ENCODE measurements at regions not wholly inside any gene's neighbourhood (a gene's known extent, or its start where the extent isn't known, plus 50 kb on each side); places are given as distances from the start of the nearest gene placed in this dataset.
"Not testable (repeated sequence)": the region's sequence is repeated elsewhere in the genome, so short reads cannot be mapped to it uniquely, and the experiment has no call there.

- peak; percentile 71 for DNase-seq
These were observed 86.2 kb downstream of the OR2B2 start for GRCh38 chr6:27825848-27826611.

DNA sequence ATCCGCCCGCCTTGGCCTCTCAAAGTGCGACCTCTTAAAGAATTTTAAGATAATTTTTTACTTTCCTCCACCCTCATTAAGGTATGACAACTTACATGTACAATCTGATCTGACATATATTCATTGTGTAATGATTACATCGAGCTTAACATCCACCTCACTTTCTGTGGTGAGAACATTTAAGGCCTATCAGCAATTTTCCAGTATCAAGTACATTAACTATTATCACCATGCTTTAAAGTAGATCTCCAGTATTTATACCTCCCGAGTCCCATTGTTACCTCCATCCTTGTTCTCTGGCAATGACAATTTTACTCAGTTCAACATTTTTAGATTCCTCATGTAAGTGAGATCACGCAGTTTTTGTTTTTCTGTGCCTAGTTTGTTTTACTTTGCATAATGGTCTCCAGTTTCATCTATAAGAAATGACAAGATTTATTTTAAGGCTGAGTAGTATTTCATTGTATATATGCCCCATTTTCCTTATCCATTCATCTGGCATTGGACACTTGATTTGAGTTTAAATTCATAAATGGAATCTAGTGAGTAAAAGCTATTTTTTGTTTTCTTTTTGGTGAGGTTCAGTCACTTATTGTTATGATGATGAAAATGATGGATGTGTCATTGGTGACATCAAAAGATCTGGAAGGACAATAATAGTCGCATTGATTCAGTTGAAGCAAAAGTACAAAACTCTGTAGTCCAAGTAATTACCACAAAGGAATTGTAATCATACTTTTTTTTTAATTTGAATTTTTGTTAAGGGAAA, 87.0 kb downstream of the OR2B2 start:
- peak; percentile 79 for DNase-seq

- peak; percentile 88 for DNase-seq
These were observed 87.8 kb downstream of the OR2B2 start for GRCh38 chr6:27824211-27825024.

DNA sequence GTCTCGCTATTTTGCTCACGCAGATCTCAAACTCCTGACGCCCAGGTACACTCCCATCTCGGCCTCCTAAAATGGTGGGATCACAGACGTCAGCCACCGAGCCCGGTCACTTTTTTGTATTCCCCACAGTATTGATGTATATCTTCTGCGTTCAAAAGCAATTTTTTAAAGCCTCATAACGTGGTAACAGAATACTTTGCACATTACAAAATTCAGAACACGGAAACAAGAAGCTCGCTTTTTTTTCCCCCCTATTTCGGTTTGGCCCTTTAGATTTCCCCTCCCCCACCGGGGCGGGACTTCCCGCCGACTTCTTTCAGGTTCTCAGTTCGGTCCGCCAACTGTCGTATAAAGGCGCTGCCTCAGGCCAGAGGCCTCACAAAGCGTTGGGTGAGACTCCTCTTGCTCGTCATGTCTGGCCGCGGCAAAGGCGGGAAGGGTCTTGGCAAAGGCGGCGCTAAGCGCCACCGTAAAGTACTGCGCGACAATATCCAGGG, 88.4 kb downstream of the OR2B2 start:
- DNase-seq, result peak; percentile 93

DNA sequence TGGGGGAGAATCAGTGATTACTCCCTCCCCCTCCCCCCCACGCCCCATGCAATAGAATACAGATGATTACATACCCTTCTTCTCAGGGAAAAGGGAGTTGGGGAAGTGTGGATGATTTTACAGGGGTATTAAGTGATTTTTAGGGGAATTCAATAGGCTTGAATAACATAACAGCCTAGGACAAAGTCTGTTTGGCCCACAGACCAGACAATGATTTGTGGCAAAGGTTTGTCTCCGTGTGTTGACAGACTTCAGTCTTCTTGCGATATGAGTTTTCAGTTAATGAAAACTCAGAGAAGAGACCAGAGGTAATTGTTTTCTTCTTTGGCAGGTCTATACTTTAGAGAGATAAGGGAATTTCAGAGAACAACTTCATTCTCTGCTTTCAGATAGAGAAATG, 95.3 kb downstream of the OR2B2 start:
- no peak for DNase-seq

DNA sequence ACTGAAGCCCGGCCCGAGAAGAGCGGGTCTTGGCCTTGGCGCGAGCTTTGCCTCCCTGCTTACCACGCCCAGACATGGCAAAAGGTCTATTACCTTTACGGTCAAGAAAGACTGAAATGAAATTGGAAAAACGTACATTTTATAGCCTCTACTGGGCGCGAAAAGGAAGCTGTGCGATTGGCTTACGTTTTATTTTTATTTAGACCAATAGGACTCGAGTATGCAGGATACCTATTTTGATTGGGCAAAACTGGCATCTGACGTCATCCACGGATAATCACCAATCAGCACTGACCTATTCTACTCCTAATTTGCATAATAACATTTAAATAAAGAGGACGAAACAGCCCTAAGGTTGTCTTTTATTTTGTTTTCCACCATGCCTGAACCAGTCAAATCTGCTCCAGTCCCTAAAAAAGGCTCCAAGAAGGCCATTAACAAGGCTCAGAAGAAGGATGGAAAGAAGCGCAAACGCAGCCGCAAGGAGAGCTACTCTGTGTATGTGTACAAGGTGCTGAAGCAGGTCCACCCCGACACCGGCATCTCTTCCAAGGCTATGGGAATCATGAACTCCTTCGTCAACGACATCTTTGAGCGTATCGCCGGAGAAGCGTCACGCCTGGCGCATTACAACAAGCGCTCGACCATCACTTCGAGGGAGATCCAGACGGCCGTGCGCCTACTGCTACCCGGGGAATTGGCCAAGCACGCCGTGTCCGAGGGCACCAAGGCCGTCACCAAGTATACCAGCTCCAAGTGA, 97.4 kb downstream of the OR2B2 start:
- DNase-seq, result peak; percentile 99

DNA sequence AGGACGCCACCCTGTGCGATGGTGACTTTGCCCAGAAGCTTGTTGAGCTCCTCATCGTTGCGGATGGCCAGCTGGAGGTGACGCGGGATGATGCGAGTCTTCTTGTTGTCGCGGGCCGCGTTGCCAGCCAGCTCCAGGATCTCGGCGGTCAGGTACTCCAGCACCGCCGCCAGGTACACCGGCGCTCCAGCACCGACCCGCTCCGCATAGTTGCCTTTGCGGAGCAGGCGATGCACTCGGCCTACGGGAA, 97.9 kb downstream of the OR2B2 start:
- not testable (repeated sequence) for DNase-seq

GRCh38 chr6:27812805-27813492, 99.2 kb downstream of the OR2B2 start:
- DNase-seq, result peak; percentile 40

DNA sequence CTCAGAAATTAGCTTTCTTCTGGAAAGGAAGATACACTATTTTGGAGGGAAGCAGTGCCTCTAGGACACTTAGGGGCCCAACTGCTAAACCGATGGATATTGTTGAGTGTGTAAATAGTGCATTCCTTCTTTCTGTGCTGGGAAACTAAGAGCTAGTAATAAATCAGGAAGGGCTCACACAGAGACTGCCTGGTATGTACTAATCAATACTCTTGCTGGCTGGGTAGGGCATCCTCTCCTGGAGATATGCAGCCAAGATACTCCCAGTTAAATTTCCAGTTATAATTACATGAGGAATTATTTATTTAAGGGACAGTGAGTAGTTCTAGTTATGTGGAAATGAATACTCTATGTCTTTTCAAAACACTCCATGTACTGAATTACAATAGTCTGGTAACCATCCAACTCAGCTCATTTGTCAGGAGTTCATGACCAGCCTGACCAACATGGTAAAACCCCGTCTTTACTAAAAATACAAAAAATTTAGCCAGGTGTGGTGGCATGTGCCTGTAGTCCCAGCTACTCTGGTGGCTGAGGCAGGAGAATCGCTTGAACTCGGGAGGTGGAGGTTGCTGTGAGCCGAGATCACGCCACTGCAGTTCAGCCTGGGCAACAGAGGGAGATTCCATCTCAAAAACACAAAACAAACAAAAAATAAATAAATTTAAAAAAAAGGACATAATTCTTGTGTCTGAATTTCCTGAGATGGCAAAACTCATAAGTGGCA, 100.0 kb downstream of the OR2B2 start:
- peak; percentile 26 for DNase-seq

GRCh38 chr6:27811451-27811772, 100.8 kb downstream of the OR2B2 start:
- DNase-seq, result peak; percentile 40

GRCh38 chr6:27810768-27811450, 101.3 kb downstream of the OR2B2 start:
- DNase-seq, result no peak

DNA sequence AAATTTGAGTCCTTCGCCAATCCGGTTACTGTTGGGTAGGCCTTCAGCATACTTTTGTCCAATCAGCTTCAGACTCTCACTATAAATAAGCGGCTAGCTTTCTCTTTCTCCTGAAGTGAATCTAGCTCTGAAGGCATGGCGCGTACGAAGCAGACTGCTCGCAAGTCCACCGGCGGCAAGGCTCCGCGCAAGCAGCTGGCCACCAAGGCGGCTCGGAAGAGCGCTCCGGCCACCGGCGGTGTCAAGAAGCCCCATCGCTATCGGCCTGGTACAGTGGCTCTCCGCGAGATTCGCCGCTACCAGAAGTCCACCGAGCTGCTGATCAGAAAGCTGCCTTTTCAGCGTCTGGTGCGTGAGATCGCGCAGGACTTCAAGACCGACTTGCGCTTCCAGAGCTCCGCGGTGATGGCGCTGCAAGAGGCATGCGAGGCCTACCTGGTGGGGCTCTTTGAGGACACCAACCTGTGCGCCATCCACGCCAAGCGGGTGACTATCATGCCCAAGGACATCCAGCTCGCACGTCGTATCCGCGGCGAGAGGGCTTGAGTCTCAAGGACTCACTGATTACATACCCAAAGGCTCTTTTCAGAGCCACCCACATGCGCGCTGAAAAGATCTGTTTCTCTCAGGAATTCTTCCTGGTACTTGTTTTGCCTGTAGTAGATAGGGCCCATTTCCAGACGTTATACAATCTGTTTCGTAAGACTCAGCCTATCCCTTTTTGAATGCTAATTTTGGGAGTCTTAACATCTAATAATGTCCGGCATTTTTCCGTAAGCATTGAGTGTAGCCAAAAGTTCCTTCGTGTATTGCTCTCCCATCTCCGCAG, 102.0 kb downstream of the OR2B2 start:
- peak; percentile 98 for DNase-seq

GRCh38 chr6:27809067-27809938, 102.9 kb downstream of the OR2B2 start:
- no peak for DNase-seq

- peak; percentile 82 for DNase-seq
These were observed 103.7 kb downstream of the OR2B2 start for GRCh38 chr6:27808242-27809066.

DNA sequence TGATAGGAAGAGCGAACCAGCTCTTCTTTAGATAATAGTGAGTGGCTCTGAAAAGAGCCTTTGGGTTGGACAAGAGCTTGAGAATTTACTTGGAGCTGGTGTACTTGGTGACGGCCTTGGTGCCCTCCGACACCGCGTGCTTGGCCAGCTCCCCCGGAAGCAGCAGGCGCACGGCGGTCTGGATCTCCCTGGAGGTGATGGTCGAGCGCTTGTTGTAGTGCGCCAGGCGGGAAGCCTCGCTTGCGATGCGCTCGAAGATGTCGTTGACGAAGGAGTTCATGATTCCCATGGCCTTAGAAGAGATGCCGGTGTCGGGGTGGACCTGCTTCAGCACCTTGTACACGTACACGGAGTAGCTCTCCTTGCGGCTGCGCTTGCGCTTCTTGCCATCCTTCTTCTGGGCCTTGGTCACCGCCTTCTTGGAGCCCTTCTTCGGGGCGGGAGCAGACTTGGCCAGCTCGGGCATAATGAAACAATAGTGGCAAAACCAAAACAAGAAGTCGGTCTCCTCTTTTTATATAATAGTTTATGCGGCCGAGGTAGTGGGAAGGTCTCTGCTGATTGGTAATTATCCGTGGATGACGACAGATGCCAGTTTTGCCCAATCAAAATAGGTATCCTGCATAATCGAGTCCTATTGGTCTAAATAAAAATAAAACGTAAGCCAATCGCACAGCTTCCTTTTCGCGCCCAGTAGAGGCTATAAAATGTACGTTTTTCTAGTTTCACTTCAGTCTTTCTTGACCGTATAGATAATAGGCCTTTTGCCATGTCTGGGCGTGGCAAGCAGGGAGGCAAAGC, 104.6 kb downstream of the OR2B2 start:
- DNase-seq, result peak; percentile 98

- peak; percentile 90 for DNase-seq
These were observed 105.2 kb downstream of the OR2B2 start for GRCh38 chr6:27806981-27807440.

DNA sequence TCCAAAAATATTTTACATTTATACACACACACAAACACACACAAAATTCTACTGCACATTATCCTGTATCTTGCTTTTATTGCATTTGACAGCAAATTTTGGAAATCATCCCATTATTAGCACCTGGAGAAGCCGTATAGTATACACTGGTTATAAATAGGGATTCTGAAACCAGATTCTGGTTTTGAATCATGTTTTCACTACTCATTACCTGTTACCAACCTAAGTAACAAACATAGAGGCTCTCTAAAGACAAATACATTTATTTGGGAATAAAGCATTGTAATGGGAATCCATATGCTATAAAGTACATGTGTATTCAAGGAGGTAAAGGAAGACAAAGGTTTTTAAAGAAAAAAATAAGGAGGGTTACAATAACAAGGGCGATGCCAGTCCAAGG, 106.8 kb downstream of the OR2B2 start:
- no peak for DNase-seq
